HG03575 (cell line): ENCODE measurements at regions not wholly inside any gene's neighbourhood (a gene's known extent, or its start where the extent isn't known, plus 50 kb on each side); places are given as distances from the start of the nearest gene placed in this dataset.
"Not testable (repeated sequence)": the region's sequence is repeated elsewhere in the genome, so short reads cannot be mapped to it uniquely, and the experiment has no call there.

Experiments used
- ATAC-seq: cut with Tn5 transposase; IDR thresholded peaks from one replicate; pipeline ENCODE4 v1.9.1; 2021; ENCODE audit not compliant: unreplicated experiment, insufficient number of reproducible peaks, low FRiP score; ENCODE audit errors: extremely low read depth

DNA sequence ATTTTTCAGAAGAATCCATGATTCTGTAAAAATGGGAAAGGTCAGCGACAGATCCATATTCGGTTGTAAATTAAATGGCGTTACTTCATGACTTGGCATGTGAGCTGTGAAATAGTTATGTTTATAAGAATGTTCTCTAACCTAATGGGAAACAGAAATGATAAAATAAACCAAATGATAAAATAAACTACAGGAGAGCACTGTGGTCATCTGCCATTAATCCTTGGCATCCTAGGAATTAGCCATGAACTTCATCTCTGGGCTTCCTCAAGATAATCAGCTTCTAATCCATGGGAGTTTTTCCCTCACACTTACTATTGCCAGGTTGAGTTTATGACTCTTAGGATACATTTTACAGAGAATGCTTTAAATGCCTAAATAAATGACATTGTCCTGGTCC lies 94.6 kb upstream of the SLC30A5 start:
- no peak for ATAC-seq

DNA sequence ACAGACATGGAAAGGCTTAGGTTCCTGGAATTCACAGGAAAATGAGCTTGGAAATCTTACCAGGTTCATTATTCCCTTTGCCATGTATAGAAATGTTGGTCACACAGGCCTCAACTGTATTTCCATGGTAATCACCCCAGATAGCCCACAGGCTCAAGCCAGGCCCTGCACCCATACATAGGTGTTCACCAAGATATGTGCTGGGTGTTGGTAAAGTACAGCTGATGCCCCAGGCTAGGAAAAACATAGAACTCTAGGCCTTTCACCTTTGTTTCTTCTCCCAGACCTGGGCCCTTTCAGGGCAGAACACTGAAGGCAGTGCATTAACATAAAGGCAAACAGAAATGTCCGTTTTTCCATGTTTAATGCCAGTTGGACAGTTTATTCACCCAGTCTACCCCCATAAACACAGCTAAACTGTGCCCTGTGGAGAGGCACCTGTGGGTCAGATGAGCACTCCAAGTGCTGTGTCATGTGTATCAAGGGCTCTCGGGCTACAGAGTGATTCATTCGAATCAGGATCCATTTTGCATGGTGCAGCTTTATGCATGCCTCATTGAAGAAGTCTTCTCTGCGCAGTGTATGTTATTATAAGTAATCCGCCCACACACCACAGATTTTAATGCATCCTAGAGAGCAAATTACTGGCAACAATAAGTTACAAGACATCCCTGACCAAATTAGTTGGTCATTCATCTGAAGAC lies 93.4 kb upstream of the SLC30A5 start:
- no peak for ATAC-seq

DNA sequence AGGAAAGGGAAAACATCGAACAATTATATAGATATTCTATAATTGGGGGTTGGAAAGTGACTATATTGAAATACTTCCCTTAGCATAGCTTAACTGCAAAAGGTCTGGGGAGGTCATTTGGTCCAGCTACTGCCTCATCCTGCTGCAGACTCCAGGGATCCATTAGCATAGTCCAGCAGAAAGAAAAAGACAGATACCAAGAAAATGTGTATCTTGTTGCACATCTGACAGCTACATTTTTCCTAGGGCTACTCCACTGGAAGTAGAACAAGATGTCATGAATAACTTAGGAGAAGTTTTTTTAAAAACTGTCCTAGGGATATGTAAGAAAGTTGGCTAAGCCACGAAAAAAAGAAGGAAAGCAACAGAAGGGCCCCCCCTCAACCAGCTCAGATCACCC lies 92.9 kb upstream of the SLC30A5 start:
- no peak for ATAC-seq

DNA sequence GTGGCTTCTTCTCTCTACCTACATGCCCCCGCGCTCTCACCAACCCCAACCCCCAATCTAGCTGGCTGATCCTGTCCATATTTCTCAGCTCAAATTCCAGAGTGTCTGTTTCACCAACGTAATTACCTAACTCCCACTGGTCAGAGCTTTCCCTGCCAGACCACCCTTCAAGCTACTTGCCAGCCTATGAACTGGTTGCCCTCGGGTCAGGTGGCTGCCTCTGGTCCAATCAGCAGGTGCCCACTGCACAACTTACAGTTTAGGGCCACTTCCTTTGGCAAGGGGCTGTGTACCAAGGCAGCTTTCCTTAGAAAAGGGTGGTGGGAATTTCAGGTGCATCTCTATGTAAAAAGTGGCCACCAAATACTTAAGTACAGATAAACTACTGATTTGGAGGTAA lies 92.2 kb upstream of the SLC30A5 start:
- ATAC-seq, result no peak

DNA sequence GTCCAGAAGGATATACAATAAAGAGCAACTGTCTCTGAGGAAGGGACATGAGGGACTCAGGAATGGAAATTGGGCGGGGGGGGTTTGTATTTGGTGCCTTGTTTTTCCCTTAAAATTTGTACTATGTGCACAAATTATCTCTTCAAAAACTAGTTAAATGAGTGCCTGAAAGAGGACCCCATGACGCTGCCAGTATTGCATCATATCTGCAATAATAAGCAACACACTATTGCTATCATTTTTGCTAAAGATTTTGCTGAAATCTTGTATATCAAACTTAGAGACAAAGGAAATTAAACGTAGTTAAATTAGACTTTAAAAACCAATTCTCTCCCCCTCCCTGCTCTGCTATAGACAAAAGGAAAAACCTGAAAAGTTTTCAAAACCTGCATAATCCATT lies 89.7 kb upstream of the SLC30A5 start:
- no peak for ATAC-seq

DNA sequence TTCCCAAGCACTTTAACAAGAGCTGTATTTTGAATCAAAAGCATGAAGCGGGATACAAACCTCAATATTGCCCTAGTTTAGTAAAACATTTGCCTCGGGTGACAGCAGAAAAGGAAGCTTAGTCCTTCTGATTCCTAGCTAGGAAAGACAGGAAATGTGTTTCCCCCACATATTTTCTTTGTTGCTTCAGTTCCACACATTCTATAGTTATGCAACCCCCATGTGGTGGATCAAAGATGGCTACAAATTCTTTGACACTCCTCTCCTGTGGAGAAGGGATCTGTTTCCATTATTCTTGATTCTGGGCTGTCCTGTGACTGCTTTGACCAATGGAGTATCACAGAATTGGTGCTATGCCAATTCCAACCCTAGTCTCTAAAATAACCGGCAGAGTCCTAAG lies 89.1 kb upstream of the SLC30A5 start:
- ATAC-seq, result no peak

DNA sequence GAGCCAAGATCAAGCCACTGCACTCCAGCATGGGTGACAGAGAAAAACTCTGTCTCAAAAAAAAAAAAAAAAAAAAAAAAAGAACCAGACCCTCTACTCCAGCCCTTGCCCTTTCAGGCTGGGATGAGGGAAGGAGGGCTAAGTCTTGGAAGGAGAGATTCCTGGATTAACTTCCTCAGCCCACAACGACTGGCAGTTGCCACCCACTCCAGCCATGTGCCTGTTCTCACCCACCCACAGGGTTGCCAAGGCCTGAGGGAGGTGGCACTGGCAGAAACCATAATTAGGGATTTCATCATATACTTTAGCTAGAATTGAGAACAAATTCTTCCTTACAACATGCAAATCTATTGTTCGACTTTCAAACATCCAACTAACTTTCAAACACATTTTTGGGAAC lies 87.8 kb upstream of the SLC30A5 start:
- ATAC-seq, result no peak

DNA sequence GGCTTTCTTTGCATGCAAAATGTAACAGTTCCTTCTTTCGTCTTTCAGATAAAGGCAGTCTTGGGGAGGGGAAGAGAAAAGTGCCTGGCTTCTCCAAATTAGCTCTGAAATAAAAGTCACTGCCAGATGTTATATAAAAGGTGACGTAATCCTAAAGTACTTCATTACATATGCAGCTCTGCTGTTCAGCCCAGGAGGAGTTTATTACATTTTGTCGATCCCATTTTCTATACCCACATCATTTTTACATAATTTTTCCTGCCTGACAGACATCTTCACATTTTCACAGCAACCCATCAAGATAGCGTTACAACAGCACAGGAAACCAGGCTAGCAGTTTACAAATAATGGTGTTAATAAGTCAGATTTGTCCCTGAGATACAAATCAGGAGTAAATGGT lies 86.7 kb upstream of the SLC30A5 start:
- ATAC-seq, result no peak

DNA sequence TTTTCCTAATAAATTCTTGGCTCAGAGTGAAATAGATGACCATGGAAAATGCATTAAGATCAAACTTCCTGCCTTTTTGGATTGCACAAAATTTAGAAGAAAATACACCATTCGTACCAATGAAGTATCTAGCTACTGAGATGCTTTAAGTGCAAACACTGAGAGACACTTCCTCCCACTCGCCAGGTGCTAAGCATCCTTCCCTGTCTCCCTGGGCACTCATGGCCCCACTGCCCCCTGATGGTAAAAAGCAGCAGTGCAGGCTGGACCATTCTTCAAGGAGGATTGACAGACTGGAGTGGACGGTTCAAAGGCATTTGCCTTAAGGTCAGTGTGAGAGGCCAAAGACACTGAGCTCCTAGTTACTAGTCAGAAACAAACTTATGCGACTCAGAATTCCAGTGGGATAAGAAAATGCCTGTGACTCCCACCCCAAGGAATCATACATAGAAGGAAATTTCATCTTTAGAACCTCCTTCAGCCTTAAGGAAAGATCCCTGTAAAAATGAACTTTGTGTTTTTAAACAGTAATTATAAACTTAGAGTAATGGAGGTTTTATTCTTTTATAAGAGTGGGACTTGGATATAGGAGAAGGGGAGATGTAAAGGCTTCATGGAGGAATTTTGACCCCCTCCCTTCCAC lies 86.0 kb upstream of the SLC30A5 start:
- ATAC-seq, result no peak

DNA sequence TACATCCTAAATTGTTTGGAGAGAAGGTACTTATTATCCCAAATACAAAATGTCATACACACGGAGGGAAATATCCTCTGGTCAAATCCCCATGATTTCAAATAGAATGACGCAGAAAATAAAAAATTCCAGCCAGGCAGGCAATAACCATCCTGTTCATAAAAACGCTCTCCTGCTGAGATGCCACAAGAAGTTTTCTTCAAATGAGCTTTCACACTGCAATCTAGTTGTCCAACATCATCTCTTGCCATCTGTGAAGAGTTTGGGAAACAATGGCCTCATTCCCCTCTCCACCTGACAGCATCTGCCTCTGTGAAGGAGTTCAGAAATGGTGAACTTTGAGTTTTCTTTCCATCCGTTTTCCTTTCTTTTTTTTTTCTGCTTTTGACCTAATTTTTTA lies 83.3 kb upstream of the SLC30A5 start:
- ATAC-seq, result no peak

DNA sequence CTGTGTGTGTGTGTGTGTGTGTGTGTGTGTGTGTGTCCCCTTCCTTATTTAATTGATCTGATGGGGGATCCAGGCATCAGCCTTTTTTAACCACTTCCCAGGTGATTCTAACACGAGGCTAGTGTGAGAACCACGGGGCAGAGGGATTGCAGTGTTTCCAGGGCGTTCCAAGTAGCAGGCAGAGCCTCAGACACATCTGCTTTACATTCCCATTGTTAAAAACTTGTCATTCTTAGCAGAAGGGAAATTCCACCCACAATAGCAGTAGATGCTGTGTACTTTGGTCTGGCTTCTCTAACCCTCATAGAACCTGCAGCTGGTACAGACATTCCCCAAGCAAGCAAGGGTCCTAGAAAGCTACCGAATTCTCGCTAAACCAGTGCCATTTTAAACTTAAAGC lies 81.9 kb upstream of the SLC30A5 start:
- no peak for ATAC-seq

DNA sequence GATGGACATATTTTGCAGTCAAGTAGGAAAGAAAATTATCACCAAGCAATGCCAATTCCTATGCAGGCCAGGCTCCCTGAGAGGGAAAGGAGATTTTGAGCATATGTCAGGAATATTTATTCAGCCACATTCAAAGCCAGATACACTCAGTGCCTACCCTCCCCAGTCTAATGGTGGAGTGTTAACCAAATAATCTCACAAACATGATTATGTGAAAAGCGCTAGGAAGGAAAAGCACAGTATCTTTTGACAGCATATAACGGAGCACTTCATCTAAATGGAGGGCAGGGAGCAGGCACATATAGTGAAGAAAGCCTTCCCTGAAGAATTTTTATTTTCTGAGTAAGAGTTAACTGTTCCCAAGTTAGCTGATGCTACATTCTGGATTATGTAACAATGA lies 80.3 kb upstream of the SLC30A5 start:
- ATAC-seq, result no peak

DNA sequence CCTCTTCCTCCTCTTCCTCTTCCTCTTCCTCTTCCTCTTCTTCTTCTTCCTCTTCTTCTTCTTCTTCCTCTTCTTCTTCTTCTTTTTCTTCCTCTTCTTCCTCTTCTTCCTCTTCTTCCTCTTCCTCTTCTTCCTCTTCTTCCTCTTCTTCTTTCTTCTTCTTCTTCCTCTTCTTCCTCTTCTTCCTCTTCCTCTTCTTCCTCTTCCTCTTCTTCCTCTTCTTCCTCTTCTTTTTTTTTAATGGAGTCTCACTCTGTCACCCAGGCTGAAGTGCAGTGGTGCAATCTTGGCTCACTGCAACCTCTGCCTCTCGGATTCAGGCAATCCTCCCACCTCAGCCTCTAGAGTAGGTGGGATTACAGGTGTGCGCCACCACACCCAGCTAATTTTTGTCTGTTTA lies 79.8 kb upstream of the SLC30A5 start:
- ATAC-seq, result not testable (repeated sequence)

DNA sequence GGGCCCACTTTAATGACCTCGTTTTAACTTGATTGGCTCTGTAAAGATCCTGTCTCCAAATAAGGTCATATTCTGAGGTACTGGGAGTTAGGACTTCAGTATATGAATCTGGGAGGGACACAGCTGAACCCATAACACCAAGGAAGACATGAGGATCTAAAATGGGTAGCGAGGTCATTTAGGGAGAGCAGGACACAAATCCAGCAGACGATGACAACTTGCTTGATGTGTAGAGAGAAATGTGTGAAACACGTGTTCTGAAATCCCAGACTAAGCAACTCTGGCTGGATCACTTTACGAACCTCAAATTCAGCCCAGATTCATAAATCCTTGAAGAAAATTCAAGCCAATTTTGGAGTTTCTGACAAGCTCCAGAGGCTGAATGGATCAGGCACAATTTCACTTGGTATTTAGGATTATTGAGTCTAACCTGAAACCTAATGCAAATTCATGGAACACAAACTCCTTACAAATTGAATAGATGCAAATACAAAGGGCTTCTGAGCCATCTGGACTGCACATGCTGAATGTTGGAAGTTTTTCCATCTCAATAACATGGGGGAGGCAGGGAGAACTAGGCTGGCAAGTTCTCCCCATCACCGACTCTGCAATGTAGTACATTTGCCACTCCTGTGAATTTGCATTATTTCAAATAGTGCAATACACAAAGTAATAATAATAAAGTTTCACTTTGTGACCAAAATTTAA lies 74.0 kb upstream of the SLC30A5 start:
- ATAC-seq, result no peak

DNA sequence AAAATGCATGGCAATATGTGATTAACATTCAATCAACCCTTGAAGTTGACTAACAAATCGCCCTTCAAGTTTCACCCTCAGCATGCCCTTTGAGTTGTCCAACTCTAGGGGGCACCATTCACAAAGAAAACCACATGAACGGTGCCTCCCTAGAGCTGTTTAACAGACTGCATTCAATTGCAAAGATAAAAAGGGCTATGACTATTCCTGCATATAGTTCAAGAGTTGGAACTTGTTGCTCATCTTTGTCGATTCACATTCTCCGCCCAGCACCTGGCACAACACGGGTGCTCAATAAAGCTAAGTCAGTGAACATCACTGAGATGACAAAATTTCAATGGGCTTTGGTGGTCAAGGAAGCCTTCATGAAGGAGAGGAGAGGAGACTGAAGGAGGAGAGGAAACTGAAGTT lies 69.6 kb upstream of the SLC30A5 start:
- no peak for ATAC-seq

DNA sequence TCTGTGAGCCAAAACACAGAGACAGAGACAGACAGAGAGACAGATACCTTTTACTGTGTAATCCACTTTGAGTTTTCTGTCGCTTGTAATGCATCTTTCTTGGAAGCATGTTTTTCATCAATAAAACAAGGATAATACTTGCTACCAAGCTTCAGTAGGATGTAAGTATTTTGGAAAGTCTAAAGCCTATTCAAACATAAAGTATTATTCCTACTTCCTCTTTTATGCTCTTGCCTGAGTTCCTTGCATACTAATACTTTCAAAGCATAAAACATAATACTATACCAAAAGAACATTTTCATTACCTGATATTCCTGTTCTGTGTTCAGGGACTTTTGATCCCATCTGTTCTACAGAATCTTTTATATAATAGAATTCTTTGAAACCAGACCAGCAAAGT lies 64.5 kb upstream of the SLC30A5 start:
- no peak for ATAC-seq

DNA sequence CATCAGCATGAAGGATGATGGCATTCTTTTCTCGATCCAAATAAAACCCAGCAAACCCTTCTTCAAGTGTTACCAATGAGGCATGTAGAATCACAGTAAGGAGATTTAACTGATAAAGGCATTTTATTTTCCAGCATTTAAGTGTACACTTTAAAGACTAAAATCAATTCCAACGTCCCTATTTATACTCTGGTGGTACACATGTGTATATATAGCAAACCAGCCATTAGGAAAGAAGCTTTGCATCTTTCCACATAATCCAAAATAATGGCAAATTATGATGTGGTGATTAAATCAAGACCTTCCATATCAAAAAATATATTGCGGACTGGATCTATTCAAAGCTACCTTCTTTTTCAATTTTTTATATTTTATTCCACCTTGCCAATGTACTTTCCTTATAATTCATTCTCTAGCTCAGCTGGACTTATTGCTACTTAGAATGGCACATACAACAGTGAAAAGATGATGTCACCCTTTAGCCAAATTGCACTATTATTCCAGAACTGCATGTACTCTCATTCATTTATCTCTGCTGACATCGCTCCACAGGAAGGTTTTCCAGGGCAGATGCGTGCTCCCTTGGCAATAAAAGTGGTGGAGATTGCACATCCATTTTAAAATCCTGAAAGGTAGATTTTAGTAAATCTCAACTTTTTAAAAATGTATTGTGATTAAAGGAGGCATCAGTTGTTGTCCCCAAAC lies 63.3 kb upstream of the SLC30A5 start:
- no peak for ATAC-seq

DNA sequence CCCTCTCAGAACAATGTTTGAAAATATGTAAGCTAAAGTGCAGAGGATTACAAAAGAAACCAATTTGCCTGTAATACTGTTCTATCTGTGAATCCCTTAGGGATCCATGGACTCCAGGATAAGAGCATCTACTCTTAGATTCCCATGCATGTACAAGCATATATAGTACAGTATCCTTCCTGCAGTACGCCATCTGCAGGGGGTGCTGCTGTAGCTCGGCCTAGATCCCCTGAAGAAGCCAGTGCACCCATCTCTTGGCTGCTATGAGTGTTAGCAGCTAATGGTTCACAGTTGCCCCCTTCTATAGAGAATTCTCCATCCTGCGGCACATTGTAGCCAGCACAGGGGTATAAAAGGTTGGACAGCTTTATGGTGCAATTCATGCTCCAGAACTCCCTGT lies 61.8 kb upstream of the SLC30A5 start:
- ATAC-seq, result no peak

DNA sequence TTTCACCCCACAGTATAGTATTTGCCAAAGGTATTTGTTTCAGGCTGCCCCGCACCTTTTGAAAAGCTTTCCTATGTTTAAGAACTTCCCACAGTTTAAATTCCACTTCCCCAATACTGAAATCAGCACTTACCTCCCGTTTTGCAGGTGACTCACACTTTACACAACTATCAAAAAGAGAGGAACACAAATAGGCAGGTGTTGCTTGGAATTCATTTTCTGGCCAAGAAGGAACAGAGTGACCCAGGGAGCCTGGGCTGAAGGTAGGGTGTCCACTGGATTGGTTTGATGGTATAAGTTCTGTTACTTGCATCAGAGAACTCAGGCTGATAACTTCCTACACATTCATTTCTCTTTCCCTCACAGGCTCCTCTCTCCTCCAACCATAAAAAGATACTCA lies 60.1 kb upstream of the SLC30A5 start:
- no peak for ATAC-seq

DNA sequence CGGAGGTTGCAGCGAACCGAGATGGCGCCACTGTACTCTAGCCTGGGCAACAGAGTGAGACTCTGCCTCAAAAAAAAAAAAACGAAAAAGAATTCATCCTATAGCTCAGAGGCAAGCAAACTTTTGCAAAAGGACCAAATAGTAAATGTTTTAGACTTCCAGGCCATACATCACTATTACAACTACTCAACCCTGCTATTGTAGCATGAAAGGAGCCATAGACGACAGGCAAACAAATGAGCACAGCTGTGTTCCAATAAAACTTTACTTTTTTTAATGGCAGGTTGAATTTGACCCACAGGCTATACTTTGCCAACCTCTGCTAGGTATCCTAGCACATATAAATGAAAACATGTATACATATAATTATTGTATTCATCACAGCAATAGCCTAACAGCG lies 58.9 kb upstream of the SLC30A5 start:
- ATAC-seq, result no peak
